GM12891 (cell line): ENCODE measurements at regions not wholly inside any gene's neighbourhood (a gene's known extent, or its start where the extent isn't known, plus 50 kb on each side); places are given as distances from the start of the nearest gene placed in this dataset.

Experiments
- DNase-seq: peaks from one replicate; pipeline ENCODE4 v3.0.0; 2011; ENCODE audit warnings: low spot score; ENCODE audit not compliant: insufficient read length
- FAIRE-seq: peaks from 2 replicates; lab custom pipeline; 2011; peaks lifted over from hg19 to GRCh38; lab: Jason Lieb, UNC
- PAX5 ChIP-seq: IDR thresholded peaks from 2 replicates; pipeline ENCODE4 v1.6.1; 2011; ENCODE audit warnings: low read length, moderate library complexity, mild to moderate bottlenecking; ENCODE audit not compliant: insufficient read depth, severe bottlenecking
- POLR2A ChIP-seq: IDR thresholded peaks from 2 replicates; pipeline ENCODE4 v1.6.1; 2011; ENCODE audit warnings: low read depth, low read length, control low read depth
- POLR2AphosphoS5 ChIP-seq: IDR thresholded peaks from 2 replicates; pipeline ENCODE4 v1.6.1; 2011; ENCODE audit warnings: low read depth, low read length, control low read depth
- POU2F2 ChIP-seq: IDR thresholded peaks from 2 replicates; pipeline ENCODE4 v1.6.1; 2011; ENCODE audit warnings: low read depth, mild to moderate bottlenecking, control low read depth, low read length, moderate library complexity
- SPI1 ChIP-seq: IDR thresholded peaks from 2 replicates; pipeline ENCODE4 v1.6.1; 2011; ENCODE audit warnings: low read depth, low read length, control low read depth
- TAF1 ChIP-seq: IDR thresholded peaks from 2 replicates; pipeline ENCODE4 v1.6.1; 2011; ENCODE audit warnings: low read depth, low read length, control low read depth

- DNase-seq, result no peak
- FAIRE-seq, result no peak
- TF ChIP-seq POU2F2, result no peak
- no peak for TF ChIP-seq TAF1
- no peak for TF ChIP-seq POLR2A
- TF ChIP-seq SPI1, result no peak
- TF ChIP-seq POLR2AphosphoS5, result no peak
- no peak for TF ChIP-seq PAX5
These were observed 80.1 kb downstream of the UBIAD1 start for GRCh38 chr1:11352816-11353799.

GRCh38 chr1:11354893-11355553 is 82.0 kb downstream of the UBIAD1 start:
- FAIRE-seq (no peak), DNase-seq (no peak)
- TF ChIP-seq POU2F2 (no peak), PAX5 (no peak), SPI1 (no peak), TAF1 (no peak)

- TF ChIP-seq TAF1, result no peak
- no peak for TF ChIP-seq POLR2A
- no peak for TF ChIP-seq SPI1
- no peak for TF ChIP-seq POU2F2
- no peak for TF ChIP-seq PAX5
- TF ChIP-seq POLR2AphosphoS5, result no peak
- DNase-seq (no peak), FAIRE-seq (no peak)
These were observed 82.8 kb downstream of the UBIAD1 start for GRCh38 chr1:11355559-11356475.

DNA sequence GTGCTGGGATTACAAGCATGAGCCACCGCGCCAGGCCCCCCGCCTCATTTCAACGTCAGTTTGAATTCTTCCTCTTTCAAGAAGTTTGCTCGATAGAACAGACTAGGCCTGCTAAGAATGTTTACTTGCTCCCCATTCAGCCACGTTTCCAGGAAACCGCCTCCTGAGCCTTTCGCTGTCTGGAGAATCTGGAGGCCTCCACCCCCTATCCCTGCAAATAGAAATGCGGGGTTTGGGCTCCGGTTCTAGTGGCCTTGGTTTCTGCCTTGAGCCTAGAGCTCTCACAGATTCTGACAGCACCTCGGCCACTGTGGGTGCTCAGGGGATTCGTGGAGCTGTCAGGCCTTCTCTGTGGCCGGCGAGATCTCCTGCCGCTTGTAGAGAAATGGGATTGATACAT is 84.3 kb downstream of the UBIAD1 start:
- FAIRE-seq (no peak), DNase-seq (no peak)
- TF ChIP-seq PAX5, result no peak
- no peak for TF ChIP-seq POLR2AphosphoS5
- TF ChIP-seq POU2F2, result no peak
- no peak for TF ChIP-seq POLR2A
- TF ChIP-seq SPI1, result no peak
- no peak for TF ChIP-seq TAF1

- no peak for TF ChIP-seq SPI1
- no peak for TF ChIP-seq POU2F2
- no peak for TF ChIP-seq POLR2AphosphoS5
- TF ChIP-seq TAF1, result no peak
- no peak for FAIRE-seq
- DNase-seq, result no peak
These were observed 86.0 kb downstream of the UBIAD1 start for GRCh38 chr1:11358984-11359383.

GRCh38 chr1:11362547-11363021 is 89.6 kb downstream of the UBIAD1 start:
- FAIRE-seq, result no peak
- no peak for DNase-seq
- TF ChIP-seq SPI1 (no peak), PAX5 (no peak), POLR2AphosphoS5 (no peak), POU2F2 (no peak), POLR2A (no peak), TAF1 (no peak)

GRCh38 chr1:11364170-11364569 is 91.2 kb downstream of the UBIAD1 start:
- FAIRE-seq, result no peak
- no peak for TF ChIP-seq POLR2A
- no peak for TF ChIP-seq POU2F2
- no peak for TF ChIP-seq TAF1
- no peak for TF ChIP-seq PAX5
- TF ChIP-seq POLR2AphosphoS5, result no peak
- TF ChIP-seq SPI1, result no peak
- DNase-seq, result no peak

- TF ChIP-seq POU2F2, result no peak
- no peak for TF ChIP-seq TAF1
- no peak for TF ChIP-seq POLR2A
- no peak for TF ChIP-seq PAX5
- no peak for TF ChIP-seq POLR2AphosphoS5
- no peak for TF ChIP-seq SPI1
- DNase-seq (no peak), FAIRE-seq (no peak)
These were observed 92.9 kb downstream of the UBIAD1 start for GRCh38 chr1:11365744-11366387.
